ENCODE measurements at regions not wholly inside any gene's neighbourhood (a gene's known extent, or its start where the extent isn't known, plus 50 kb on each side); places are given as distances from the start of the nearest gene placed in this dataset.

GRCh38 chrX:115929480-115929879, 241.1 kb upstream of the AGTR2 start:
- no peak for TF ChIP-seq REST (IDR thresholded peaks at IDR 0.05; ENCODE audit: insufficient replicate concordance, low read depth)
- no peak for TF ChIP-seq CTCF (IDR thresholded peaks at IDR 0.05; ENCODE audit: insufficient read depth, low read length)
